Mesenchymal stem cell (in vitro differentiated cells and primary cell): ENCODE measurements at regions not wholly inside any gene's neighbourhood (a gene's known extent, or its start where the extent isn't known, plus 50 kb on each side); places are given as distances from the start of the nearest gene placed in this dataset.

ENCODE experiments used
- DNase-seq: peaks from one replicate; pipeline ENCODE4 v3.0.0-alpha.2; 2013
- H2AFZ ChIP-seq: one replicate; pipeline ENCODE4 v1.6.1; 2013; ENCODE audit warnings: low read depth, mild to moderate bottlenecking, control low read depth, inconsistent platforms, low read length, moderate library complexity
- H2AK5ac ChIP-seq: 2 replicates; pipeline ENCODE4 v1.6.1; 2013; ENCODE audit warnings: low read length, moderate library complexity, mild to moderate bottlenecking, inconsistent platforms; ENCODE audit not compliant: severe bottlenecking
- H2BK120ac ChIP-seq: one replicate; pipeline ENCODE4 v1.6.1; 2013; ENCODE audit warnings: low read depth, mild to moderate bottlenecking, inconsistent platforms, low read length, moderate library complexity
- H2BK12ac ChIP-seq, 2 experiments: one replicate each; pipeline ENCODE4 v1.6.1; 2013; ENCODE audit warnings: inconsistent platforms in 2 of 2, low read length in 2 of 2, mild to moderate bottlenecking in 2 of 2, moderate library complexity in 2 of 2, control low read depth in 1 of 2
- H2BK15ac ChIP-seq: one replicate; pipeline ENCODE4 v1.6.1; 2013; ENCODE audit warnings: mild to moderate bottlenecking, low read depth, inconsistent platforms; ENCODE audit not compliant: poor library complexity, severe bottlenecking
- H2BK5ac ChIP-seq: 2 replicates; pipeline ENCODE4 v1.6.1; 2013; ENCODE audit warnings: low read depth, mild to moderate bottlenecking, low read length, control low read depth, inconsistent platforms; ENCODE audit not compliant: poor library complexity, severe bottlenecking
- H3K14ac ChIP-seq, 2 experiments: one replicate each; pipeline ENCODE4 v1.6.1; 2013; ENCODE audit warnings: inconsistent platforms in 2 of 2, low read length in 2 of 2, control low read depth in 1 of 2, mild to moderate bottlenecking in 1 of 2, moderate library complexity in 1 of 2
- H3K18ac ChIP-seq, 2 experiments: one replicate each; pipeline ENCODE4 v1.6.1; 2013; ENCODE audit warnings: inconsistent platforms in 2 of 2, low read length in 2 of 2, control low read depth in 1 of 2, low read depth in 1 of 2, mild to moderate bottlenecking in 1 of 2
- H3K23ac ChIP-seq, 2 experiments: one replicate each; pipeline ENCODE4 v1.6.1; 2013; ENCODE audit warnings: inconsistent platforms in 2 of 2, low read length in 2 of 2, mild to moderate bottlenecking in 2 of 2, moderate library complexity in 2 of 2, control low read depth in 1 of 2
- H3K27ac ChIP-seq: 2 replicates; pipeline ENCODE4 v1.5.1; 2013; ENCODE audit warnings: mild to moderate bottlenecking, moderate library complexity, low read length, control low read depth, inconsistent platforms; ENCODE audit not compliant: poor library complexity, severe bottlenecking
- H3K27me3 ChIP-seq, 2 experiments: 2 replicates each; pipeline versions ENCODE4 v1.6.1 to v1.7.0; 2013; ENCODE audit warnings: low read length in 2 of 2, mild to moderate bottlenecking in 2 of 2, moderate library complexity in 2 of 2, control low read depth in 1 of 2, inconsistent platforms in 1 of 2; ENCODE audit not compliant: control insufficient read depth in 1 of 2, insufficient read depth in 1 of 2
- H3K36me3 ChIP-seq, 2 experiments: 2 replicates each; pipeline versions ENCODE4 v1.6.1 to v1.7.0; 2013; ENCODE audit warnings: low read length in 2 of 2, control low read depth in 1 of 2, inconsistent platforms in 1 of 2, low read depth in 1 of 2, mild to moderate bottlenecking in 1 of 2; ENCODE audit not compliant: insufficient read depth in 2 of 2, control insufficient read depth in 1 of 2
- H3K4ac ChIP-seq, 2 experiments: one replicate each; pipeline ENCODE4 v1.6.1; 2013; ENCODE audit warnings: inconsistent platforms in 2 of 2, low read length in 2 of 2, mild to moderate bottlenecking in 2 of 2, moderate library complexity in 2 of 2, control low read depth in 1 of 2, low read depth in 1 of 2
- H3K4me1 ChIP-seq: 2 replicates; pipeline ENCODE4 v1.6.1; 2013; ENCODE audit warnings: low read depth, low read length, control low read depth; ENCODE audit not compliant: control insufficient read depth, insufficient read depth
- H3K4me2 ChIP-seq: 2 replicates; pipeline ENCODE4 v1.6.1; 2013; ENCODE audit warnings: low read length, mild to moderate bottlenecking, inconsistent platforms; ENCODE audit not compliant: poor library complexity, severe bottlenecking
- H3K4me3 ChIP-seq, 2 experiments: 2 replicates each; pipeline versions ENCODE4 v1.5.1 to v1.7.0; 2013; ENCODE audit warnings: low read length in 2 of 2, mild to moderate bottlenecking in 2 of 2, control low read depth in 1 of 2, low read depth in 1 of 2; ENCODE audit not compliant: insufficient read depth in 1 of 2
- H3K79me1 ChIP-seq: replicated peaks from 2 replicates; pipeline ENCODE4 v1.6.1; 2013; ENCODE audit warnings: mild to moderate bottlenecking, control low read depth, low read length, inconsistent platforms; ENCODE audit not compliant: poor library complexity, severe bottlenecking
- H3K9ac ChIP-seq: 2 replicates; pipeline ENCODE4 v1.7.0; 2013; ENCODE audit warnings: mild to moderate bottlenecking, low read length, moderate library complexity
- H3K9me3 ChIP-seq: 2 replicates; pipeline ENCODE4 v1.7.0; 2013; ENCODE audit warnings: mild to moderate bottlenecking, low read length; ENCODE audit not compliant: control insufficient read depth
- H4K8ac ChIP-seq: one replicate; pipeline ENCODE4 v1.6.1; 2013; ENCODE audit warnings: inconsistent platforms, mild to moderate bottlenecking, low read length, moderate library complexity
- H4K91ac ChIP-seq: one replicate; pipeline ENCODE4 v1.6.1; 2013; ENCODE audit warnings: mild to moderate bottlenecking, low read length, inconsistent platforms
- WGBS: methylation state at CpG from one replicate; pipeline ENCODE4 v1.1.7; 2013; ENCODE audit warnings: mixed read lengths; 5-methylcytosine and 5-hydroxymethylcytosine counted together

DNA sequence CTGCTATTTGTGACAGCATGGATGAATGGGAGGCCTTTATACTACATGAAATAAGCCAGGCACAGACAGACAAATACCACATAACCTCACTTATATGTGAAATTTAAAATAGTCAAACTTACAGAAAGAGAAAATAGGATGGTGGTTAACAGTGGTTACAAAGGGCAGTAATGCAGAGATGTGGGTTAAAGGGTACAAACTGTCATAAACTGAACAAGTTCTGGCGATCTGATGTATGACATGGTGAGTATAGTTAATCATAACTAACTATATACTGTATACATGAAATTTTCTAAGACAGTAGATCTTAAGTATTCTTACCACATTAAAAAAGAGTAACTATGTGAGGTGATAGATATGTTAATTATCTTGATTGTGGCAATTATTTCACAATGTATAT, 558.1 kb upstream of the ZNF804A start:
- no peak overlapping the region for H2BK12ac ChIP-seq
- no peak overlapping the region for H3K14ac ChIP-seq
- H2BK120ac ChIP-seq = no peak overlapping the region
- no peaks in the 10 kb centered on the region for H3K36me3 ChIP-seq
- H3K4ac ChIP-seq = no peak overlapping the region
- no peak overlapping the region for H3K4me2 ChIP-seq
- H3K27ac ChIP-seq = no peak overlapping the region
- H4K91ac ChIP-seq = no peak overlapping the region
- H3K4me3 ChIP-seq = no peak overlapping the region
- no CpG with 5 or more reads among the region's 1 CpG for WGBS
- peak; percentile 55 for DNase-seq
- no peak overlapping the region for H4K8ac ChIP-seq
- no peaks in the 10 kb centered on the region for H3K79me1 ChIP-seq
- no peaks in the 10 kb centered on the region for H3K9me3 ChIP-seq
- H3K9ac ChIP-seq = no peak overlapping the region
- H2AFZ ChIP-seq = no peak overlapping the region
- H2AK5ac ChIP-seq = no peak overlapping the region
- no peak overlapping the region for H3K23ac ChIP-seq
- H2BK15ac ChIP-seq = no peak overlapping the region
- no peaks in the 10 kb centered on the region for H3K4me1 ChIP-seq
- H3K18ac ChIP-seq = no peak overlapping the region
- no peak overlapping the region for H2BK5ac ChIP-seq
- no peaks in the 10 kb centered on the region for H3K27me3 ChIP-seq

DNA sequence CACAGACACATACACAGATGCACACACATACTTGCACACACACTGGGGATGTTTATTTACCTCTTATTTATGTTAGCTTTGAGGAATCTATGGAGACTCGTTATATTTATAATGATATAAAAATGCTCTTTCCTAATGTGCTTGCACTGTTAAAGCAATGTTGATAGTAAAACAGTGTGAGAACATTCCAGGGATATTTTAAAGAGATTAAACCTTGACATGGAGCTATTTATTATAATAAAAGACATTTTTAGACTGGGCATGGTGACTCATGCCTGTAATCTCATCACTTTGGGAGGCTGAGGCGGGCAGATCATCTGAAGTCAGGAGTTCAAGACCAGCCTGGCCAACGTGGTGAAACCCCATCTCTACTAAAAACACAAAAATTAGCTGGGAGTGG, 557.3 kb upstream of the ZNF804A start:
- H2AFZ ChIP-seq = no peak overlapping the region
- H3K4me2 ChIP-seq = no peak overlapping the region
- no peak overlapping the region for H2AK5ac ChIP-seq
- H3K23ac ChIP-seq = no peak overlapping the region
- no peaks in the 10 kb centered on the region for H3K9me3 ChIP-seq
- no peak overlapping the region for H3K4ac ChIP-seq
- H3K79me1 ChIP-seq = no peaks in the 10 kb centered on the region
- H2BK15ac ChIP-seq = no peak overlapping the region
- no peak overlapping the region for H3K9ac ChIP-seq
- H2BK12ac ChIP-seq = no peak overlapping the region
- no peak overlapping the region for H4K91ac ChIP-seq
- H2BK120ac ChIP-seq = no peak overlapping the region
- H3K27me3 ChIP-seq = no peaks in the 10 kb centered on the region
- H3K4me1 ChIP-seq = no peaks in the 10 kb centered on the region
- 80% methylated on average over 2 of the region's 3 CpGs for WGBS
- no peak overlapping the region for H2BK5ac ChIP-seq
- peak; percentile 74 for DNase-seq
- H4K8ac ChIP-seq = no peak overlapping the region
- H3K4me3 ChIP-seq = no peak overlapping the region
- H3K14ac ChIP-seq = no peak overlapping the region
- H3K18ac ChIP-seq = no peak overlapping the region
- no peak overlapping the region for H3K27ac ChIP-seq
- H3K36me3 ChIP-seq = no peaks in the 10 kb centered on the region

DNA sequence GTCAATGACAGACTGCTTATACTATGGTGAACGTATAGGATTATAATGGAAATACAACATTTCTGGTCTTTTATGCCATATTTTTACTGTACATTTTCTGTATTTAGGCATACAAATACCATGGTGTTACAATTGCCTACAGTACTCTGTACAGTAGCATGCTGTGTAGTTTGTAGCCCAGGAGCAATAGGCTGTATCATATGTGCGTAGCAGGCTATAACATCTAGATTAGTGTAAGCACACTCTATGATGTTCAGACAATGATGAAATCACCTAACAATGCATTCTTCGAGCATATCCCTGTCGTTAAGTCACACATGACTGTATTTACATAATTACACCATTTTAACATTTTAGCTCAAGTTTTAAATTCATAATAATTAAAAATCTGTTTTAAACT, 556.6 kb upstream of the ZNF804A start:
- Histone ChIP-seq H3K4me1 (no peaks in the 10 kb centered on the region), H3K18ac (no peak overlapping the region), H3K27ac (no peak overlapping the region), H4K91ac (no peak overlapping the region), H3K9me3 (no peaks in the 10 kb centered on the region), H3K4ac (no peak overlapping the region), H3K23ac (no peak overlapping the region), H3K4me3 (no peak overlapping the region), H2AK5ac (no peak overlapping the region), H3K27me3 (no peaks in the 10 kb centered on the region), H3K9ac (no peak overlapping the region), H2BK12ac (no peak overlapping the region), H3K36me3 (no peaks in the 10 kb centered on the region), H2BK5ac (no peak overlapping the region), H2BK15ac (no peak overlapping the region), H3K14ac (no peak overlapping the region), H4K8ac (no peak overlapping the region), H3K4me2 (no peak overlapping the region), H3K79me1 (no peaks in the 10 kb centered on the region), H2AFZ (no peak overlapping the region), H2BK120ac (no peak overlapping the region)
- WGBS = 83% methylated on average over 3 of the region's 4 CpGs
- DNase-seq = no peak

DNA sequence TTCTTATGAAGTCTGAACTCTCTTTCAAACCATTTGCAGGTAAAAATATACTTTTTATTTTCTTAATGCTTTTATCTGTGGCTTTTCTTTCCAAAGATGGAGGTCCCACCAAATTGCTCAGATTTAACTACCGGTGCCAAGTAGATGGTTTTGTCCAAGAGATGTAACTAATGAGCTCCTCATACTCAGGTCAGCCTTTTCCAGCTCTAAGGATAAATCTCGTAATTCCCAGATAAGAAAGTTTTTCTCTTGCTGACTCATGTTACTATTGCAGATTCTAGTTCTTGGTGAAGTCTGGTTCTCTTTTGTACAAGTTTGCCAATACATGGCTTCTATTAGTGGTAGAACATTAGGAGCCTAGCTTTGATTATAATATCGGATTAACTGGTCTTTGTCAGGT, 550.8 kb upstream of the ZNF804A start:
- no peaks in the 10 kb centered on the region for H3K27me3 ChIP-seq
- H3K4me1 ChIP-seq = no peaks in the 10 kb centered on the region
- H4K91ac ChIP-seq = no peak overlapping the region
- no peaks in the 10 kb centered on the region for H3K36me3 ChIP-seq
- H3K18ac ChIP-seq = no peak overlapping the region
- no peak overlapping the region for H2BK5ac ChIP-seq
- H3K27ac ChIP-seq = no peak overlapping the region
- no peak overlapping the region for H3K9ac ChIP-seq
- WGBS = 73% methylated on average over 2 of the region's 3 CpGs
- H2BK12ac ChIP-seq = no peak overlapping the region
- H3K4ac ChIP-seq = no peak overlapping the region
- no peak overlapping the region for H2AK5ac ChIP-seq
- no peak overlapping the region for H3K4me3 ChIP-seq
- peak; percentile 52 for DNase-seq
- no peak overlapping the region for H2AFZ ChIP-seq
- no peak overlapping the region for H4K8ac ChIP-seq
- H3K4me2 ChIP-seq = no peak overlapping the region
- no peaks in the 10 kb centered on the region for H3K9me3 ChIP-seq
- H3K23ac ChIP-seq = no peak overlapping the region
- no peak overlapping the region for H3K14ac ChIP-seq
- no peaks in the 10 kb centered on the region for H3K79me1 ChIP-seq
- no peak overlapping the region for H2BK120ac ChIP-seq
- no peak overlapping the region for H2BK15ac ChIP-seq
